ENCODE measurements at regions not wholly inside any gene's neighbourhood (a gene's known extent, or its start where the extent isn't known, plus 50 kb on each side); places are given as distances from the start of the nearest gene placed in this dataset.
A peak's percentile ranks its signal among the peaks of the same experiment; 100 is the strongest.

DNA sequence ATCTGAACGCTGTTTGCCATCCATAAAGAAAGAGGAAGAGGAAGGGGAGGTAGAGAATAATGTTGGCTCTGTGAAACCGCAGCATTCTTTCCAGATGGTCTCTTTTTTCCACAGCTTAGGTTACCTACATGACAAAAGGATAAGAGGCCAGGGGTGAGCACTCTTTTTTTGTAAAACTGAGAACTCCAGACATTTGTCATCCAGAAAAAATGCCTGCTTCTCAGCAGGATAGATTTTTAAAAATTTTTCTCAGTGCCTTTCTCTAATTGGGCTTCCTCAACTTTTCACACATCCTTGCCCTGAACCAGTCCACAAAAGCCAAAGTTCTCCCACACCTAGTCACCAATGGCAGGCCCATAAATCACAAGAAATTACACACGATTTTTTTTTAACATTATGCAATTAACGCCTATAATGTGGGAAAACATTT is 158.1 kb upstream of the TENM3 start:
- DNase-seq (ENCODE audit: low spot score): peak; percentile 14
- BruUV-seq (replicated peaks): no TSS peak
- no peaks in the 10 kb centered on the region for H3K4me1 ChIP-seq (ENCODE audit: insufficient read depth, low read length, poor library complexity, severe bottlenecking)
- ChIA-PET CTCF (no interaction called here), POLR2A (ENCODE audit: low non-redundant PET) (no interaction called here)
- intact Hi-C loops (cut with micrococcal nuclease; ENCODE audit: unreplicated experiment): no loop called here
- H3K36me3 ChIP-seq (ENCODE audit: insufficient read depth, low read length, poor library complexity, severe bottlenecking): no peaks in the 10 kb centered on the region
- H3K4me3 ChIP-seq (ENCODE audit: low read depth, low read length, poor library complexity, severe bottlenecking): no peak overlapping the region
- no peaks in the 10 kb centered on the region for H3K9me3 ChIP-seq (ENCODE audit: low read depth, low read length, poor library complexity, severe bottlenecking)
- TF ChIP-seq EZH2 (IDR thresholded peaks at IDR 0.05; ENCODE audit: borderline replicate concordance, low read depth, low read length, poor library complexity, severe bottlenecking): no peak
- TF ChIP-seq, protein P1, sequence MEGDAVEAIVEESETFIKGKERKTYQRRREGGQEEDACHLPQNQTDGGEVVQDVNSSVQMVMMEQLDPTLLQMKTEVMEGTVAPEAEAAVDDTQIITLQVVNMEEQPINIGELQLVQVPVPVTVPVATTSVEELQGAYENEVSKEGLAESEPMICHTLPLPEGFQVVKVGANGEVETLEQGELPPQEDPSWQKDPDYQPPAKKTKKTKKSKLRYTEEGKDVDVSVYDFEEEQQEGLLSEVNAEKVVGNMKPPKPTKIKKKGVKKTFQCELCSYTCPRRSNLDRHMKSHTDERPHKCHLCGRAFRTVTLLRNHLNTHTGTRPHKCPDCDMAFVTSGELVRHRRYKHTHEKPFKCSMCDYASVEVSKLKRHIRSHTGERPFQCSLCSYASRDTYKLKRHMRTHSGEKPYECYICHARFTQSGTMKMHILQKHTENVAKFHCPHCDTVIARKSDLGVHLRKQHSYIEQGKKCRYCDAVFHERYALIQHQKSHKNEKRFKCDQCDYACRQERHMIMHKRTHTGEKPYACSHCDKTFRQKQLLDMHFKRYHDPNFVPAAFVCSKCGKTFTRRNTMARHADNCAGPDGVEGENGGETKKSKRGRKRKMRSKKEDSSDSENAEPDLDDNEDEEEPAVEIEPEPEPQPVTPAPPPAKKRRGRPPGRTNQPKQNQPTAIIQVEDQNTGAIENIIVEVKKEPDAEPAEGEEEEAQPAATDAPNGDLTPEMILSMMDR (conservative IDR thresholded peaks at IDR 0.05; ENCODE audit: low read depth, low read length): no peak
- H3K27ac ChIP-seq (ENCODE audit: low read depth, low read length, poor library complexity, severe bottlenecking): no peak overlapping the region
- no peaks in the 10 kb centered on the region for H3K27me3 ChIP-seq (replicated peaks; ENCODE audit: insufficient read depth, low read depth, low read length, poor library complexity)

DNA sequence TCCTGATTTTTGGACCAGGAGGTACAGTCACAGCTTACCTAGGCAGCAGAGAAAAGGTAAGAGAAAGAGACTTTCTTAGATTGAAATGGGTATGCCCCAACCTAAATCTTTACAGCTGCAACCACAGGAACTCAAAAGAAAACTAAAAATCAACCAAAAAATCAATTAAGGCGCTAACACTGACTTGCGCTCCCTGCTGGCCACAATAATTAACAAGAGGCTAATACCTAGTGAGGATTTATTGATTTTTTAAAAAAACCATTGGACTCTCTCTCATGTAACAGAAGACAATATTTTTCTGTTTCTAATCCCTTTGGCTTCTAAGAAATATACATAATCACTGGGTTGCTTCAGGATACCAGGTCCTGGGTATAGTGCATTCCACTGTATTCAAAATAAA is 153.9 kb upstream of the TENM3 start:
- DNase-seq (ENCODE audit: low spot score): peak; percentile 35
- TF ChIP-seq, protein P1 (conservative IDR thresholded peaks at IDR 0.05; ENCODE audit: low read depth, low read length): peak; percentile 69
- no peak for TF ChIP-seq EZH2 (IDR thresholded peaks at IDR 0.05; ENCODE audit: borderline replicate concordance, low read depth, low read length, poor library complexity, severe bottlenecking)
- ChIA-PET CTCF (no interaction called here), POLR2A (ENCODE audit: low non-redundant PET) (no interaction called here)
- Histone ChIP-seq H3K36me3 (ENCODE audit: insufficient read depth, low read length, poor library complexity, severe bottlenecking) (no peaks in the 10 kb centered on the region), H3K27me3 (replicated peaks; ENCODE audit: insufficient read depth, low read depth, low read length, poor library complexity) (no peaks in the 10 kb centered on the region), H3K4me3 (ENCODE audit: low read depth, low read length, poor library complexity, severe bottlenecking) (no peak overlapping the region), H3K9me3 (ENCODE audit: low read depth, low read length, poor library complexity, severe bottlenecking) (no peaks in the 10 kb centered on the region), H3K4me1 (ENCODE audit: insufficient read depth, low read length, poor library complexity, severe bottlenecking) (no peaks in the 10 kb centered on the region), H3K27ac (ENCODE audit: low read depth, low read length, poor library complexity, severe bottlenecking) (no peak overlapping the region)
- BruUV-seq (replicated peaks): no TSS peak
- intact Hi-C loops (cut with micrococcal nuclease; ENCODE audit: unreplicated experiment): no loop called here

DNA sequence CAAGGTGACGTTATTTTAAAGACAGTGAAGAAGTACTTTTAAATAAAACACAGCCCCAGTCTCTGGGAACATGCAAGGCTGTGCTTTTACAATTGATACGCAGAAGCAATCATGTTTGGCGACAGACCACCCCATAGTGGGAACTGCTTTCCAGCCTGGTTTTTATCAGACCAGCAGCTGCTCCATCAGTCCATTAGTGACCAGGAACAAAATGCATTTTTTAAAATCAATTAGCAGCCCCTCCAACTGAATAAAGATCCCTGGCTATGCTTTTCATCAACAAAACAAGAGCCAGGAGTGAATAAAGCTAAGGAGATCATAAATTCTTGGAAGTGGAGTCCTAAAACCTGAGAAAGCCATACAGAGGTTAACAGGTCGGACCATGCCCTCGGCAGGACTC is 153.0 kb upstream of the TENM3 start:
- ChIA-PET CTCF (no interaction called here), POLR2A (ENCODE audit: low non-redundant PET) (no interaction called here)
- TF ChIP-seq, protein P1 (conservative IDR thresholded peaks at IDR 0.05; ENCODE audit: low read depth, low read length): no peak
- no peak for TF ChIP-seq EZH2 (IDR thresholded peaks at IDR 0.05; ENCODE audit: borderline replicate concordance, low read depth, low read length, poor library complexity, severe bottlenecking)
- Histone ChIP-seq H3K4me3 (ENCODE audit: low read depth, low read length, poor library complexity, severe bottlenecking) (no peak overlapping the region), H3K4me1 (ENCODE audit: insufficient read depth, low read length, poor library complexity, severe bottlenecking) (no peaks in the 10 kb centered on the region), H3K27me3 (replicated peaks; ENCODE audit: insufficient read depth, low read depth, low read length, poor library complexity) (no peaks in the 10 kb centered on the region), H3K27ac (ENCODE audit: low read depth, low read length, poor library complexity, severe bottlenecking) (no peak overlapping the region), H3K9me3 (ENCODE audit: low read depth, low read length, poor library complexity, severe bottlenecking) (no peaks in the 10 kb centered on the region), H3K36me3 (ENCODE audit: insufficient read depth, low read length, poor library complexity, severe bottlenecking) (no peaks in the 10 kb centered on the region)
- intact Hi-C loops (cut with micrococcal nuclease; ENCODE audit: unreplicated experiment): no loop called here
- no peak for DNase-seq (ENCODE audit: low spot score)
- no TSS peak for BruUV-seq (replicated peaks)
